H1 (cell line): ENCODE measurements at regions not wholly inside any gene's neighbourhood (a gene's known extent, or its start where the extent isn't known, plus 50 kb on each side); places are given as distances from the start of the nearest gene placed in this dataset.

Source experiments
- CREB1 ChIP-seq: IDR thresholded peaks from 2 replicates; pipeline ENCODE4 v1.6.1; 2012; ENCODE audit warnings: inconsistent platforms
- EGR1 ChIP-seq: IDR thresholded peaks from 2 replicates; pipeline ENCODE4 v1.6.1; 2011; ENCODE audit warnings: low read depth, low read length, borderline replicate concordance
- POLR2A ChIP-seq, 2 experiments: IDR thresholded peaks; 1 replicate in 1 of 2; 2 replicates in 1 of 2; pipeline ENCODE4 v1.6.1; 2011; ENCODE audit warnings: low read depth in 2 of 2, low read length in 2 of 2, mild to moderate bottlenecking in 2 of 2; ENCODE audit errors: control extremely low read depth in 1 of 2
- TF ChIP-seq, protein P1 (sequence below): fragments of 300-600 bp; sonication (generic); IDR thresholded peaks from 2 replicates; pipeline ENCODE4 v1.7.1; 2012; ENCODE audit warnings: low read length, moderate library complexity, mild to moderate bottlenecking, inconsistent platforms; ENCODE audit not compliant: insufficient replicate concordance
- TF ChIP-seq, protein P2 (sequence below): IDR thresholded peaks from 2 replicates; pipeline ENCODE4 v1.6.1; 2012; ENCODE audit warnings: inconsistent platforms

DNA sequence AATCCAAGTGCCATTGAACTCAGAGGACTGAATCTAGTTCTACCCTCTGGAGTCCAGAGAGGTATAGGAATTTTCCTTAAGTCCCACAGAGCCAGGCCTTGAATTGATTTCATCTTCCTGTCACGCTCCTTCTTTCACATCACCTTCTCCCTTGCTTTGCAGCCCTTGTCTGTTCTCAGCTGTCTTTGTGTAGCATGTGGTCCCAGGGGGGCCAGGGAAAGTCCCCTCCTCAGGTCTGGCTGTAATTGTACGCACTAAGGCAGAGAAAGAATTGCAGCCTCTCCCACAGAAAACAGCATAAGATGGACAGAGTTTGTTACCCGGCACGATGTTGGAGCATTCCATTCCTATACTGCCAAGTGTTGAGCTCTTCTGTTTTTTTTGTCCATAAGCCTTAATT is 153.6 kb downstream of the FAM78B start (continued):
- TF ChIP-seq, protein P1, sequence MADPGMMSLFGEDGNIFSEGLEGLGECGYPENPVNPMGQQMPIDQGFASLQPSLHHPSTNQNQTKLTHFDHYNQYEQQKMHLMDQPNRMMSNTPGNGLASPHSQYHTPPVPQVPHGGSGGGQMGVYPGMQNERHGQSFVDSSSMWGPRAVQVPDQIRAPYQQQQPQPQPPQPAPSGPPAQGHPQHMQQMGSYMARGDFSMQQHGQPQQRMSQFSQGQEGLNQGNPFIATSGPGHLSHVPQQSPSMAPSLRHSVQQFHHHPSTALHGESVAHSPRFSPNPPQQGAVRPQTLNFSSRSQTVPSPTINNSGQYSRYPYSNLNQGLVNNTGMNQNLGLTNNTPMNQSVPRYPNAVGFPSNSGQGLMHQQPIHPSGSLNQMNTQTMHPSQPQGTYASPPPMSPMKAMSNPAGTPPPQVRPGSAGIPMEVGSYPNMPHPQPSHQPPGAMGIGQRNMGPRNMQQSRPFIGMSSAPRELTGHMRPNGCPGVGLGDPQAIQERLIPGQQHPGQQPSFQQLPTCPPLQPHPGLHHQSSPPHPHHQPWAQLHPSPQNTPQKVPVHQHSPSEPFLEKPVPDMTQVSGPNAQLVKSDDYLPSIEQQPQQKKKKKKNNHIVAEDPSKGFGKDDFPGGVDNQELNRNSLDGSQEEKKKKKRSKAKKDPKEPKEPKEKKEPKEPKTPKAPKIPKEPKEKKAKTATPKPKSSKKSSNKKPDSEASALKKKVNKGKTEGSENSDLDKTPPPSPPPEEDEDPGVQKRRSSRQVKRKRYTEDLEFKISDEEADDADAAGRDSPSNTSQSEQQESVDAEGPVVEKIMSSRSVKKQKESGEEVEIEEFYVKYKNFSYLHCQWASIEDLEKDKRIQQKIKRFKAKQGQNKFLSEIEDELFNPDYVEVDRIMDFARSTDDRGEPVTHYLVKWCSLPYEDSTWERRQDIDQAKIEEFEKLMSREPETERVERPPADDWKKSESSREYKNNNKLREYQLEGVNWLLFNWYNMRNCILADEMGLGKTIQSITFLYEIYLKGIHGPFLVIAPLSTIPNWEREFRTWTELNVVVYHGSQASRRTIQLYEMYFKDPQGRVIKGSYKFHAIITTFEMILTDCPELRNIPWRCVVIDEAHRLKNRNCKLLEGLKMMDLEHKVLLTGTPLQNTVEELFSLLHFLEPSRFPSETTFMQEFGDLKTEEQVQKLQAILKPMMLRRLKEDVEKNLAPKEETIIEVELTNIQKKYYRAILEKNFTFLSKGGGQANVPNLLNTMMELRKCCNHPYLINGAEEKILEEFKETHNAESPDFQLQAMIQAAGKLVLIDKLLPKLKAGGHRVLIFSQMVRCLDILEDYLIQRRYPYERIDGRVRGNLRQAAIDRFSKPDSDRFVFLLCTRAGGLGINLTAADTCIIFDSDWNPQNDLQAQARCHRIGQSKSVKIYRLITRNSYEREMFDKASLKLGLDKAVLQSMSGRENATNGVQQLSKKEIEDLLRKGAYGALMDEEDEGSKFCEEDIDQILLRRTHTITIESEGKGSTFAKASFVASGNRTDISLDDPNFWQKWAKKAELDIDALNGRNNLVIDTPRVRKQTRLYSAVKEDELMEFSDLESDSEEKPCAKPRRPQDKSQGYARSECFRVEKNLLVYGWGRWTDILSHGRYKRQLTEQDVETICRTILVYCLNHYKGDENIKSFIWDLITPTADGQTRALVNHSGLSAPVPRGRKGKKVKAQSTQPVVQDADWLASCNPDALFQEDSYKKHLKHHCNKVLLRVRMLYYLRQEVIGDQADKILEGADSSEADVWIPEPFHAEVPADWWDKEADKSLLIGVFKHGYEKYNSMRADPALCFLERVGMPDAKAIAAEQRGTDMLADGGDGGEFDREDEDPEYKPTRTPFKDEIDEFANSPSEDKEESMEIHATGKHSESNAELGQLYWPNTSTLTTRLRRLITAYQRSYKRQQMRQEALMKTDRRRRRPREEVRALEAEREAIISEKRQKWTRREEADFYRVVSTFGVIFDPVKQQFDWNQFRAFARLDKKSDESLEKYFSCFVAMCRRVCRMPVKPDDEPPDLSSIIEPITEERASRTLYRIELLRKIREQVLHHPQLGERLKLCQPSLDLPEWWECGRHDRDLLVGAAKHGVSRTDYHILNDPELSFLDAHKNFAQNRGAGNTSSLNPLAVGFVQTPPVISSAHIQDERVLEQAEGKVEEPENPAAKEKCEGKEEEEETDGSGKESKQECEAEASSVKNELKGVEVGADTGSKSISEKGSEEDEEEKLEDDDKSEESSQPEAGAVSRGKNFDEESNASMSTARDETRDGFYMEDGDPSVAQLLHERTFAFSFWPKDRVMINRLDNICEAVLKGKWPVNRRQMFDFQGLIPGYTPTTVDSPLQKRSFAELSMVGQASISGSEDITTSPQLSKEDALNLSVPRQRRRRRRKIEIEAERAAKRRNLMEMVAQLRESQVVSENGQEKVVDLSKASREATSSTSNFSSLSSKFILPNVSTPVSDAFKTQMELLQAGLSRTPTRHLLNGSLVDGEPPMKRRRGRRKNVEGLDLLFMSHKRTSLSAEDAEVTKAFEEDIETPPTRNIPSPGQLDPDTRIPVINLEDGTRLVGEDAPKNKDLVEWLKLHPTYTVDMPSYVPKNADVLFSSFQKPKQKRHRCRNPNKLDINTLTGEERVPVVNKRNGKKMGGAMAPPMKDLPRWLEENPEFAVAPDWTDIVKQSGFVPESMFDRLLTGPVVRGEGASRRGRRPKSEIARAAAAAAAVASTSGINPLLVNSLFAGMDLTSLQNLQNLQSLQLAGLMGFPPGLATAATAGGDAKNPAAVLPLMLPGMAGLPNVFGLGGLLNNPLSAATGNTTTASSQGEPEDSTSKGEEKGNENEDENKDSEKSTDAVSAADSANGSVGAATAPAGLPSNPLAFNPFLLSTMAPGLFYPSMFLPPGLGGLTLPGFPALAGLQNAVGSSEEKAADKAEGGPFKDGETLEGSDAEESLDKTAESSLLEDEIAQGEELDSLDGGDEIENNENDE = no peak
- no peak for TF ChIP-seq CREB1
- TF ChIP-seq EGR1 = no peak
- no peak for TF ChIP-seq POLR2A (IDR thresholded peaks at IDR 0.05; ENCODE audit: control extremely low read depth in 1 of 2, low read depth in 2 of 2, low read length in 2 of 2)
- TF ChIP-seq, protein P2, sequence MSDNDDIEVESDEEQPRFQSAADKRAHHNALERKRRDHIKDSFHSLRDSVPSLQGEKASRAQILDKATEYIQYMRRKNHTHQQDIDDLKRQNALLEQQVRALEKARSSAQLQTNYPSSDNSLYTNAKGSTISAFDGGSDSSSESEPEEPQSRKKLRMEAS = no peak
